Fibroblast of mammary gland (primary cell): ENCODE measurements at regions not wholly inside any gene's neighbourhood (a gene's known extent, or its start where the extent isn't known, plus 50 kb on each side); places are given as distances from the start of the nearest gene placed in this dataset.

Experiments
- DNase-seq: peaks from one replicate; pipeline ENCODE4 v3.0.0-alpha.2; 2010; ENCODE audit warnings: low read depth
- H3K4me3 ChIP-seq: 2 replicates; pipeline ENCODE4 v1.5.1; 2011; ENCODE audit warnings: low read depth, mild to moderate bottlenecking, low read length, moderate library complexity; ENCODE audit not compliant: control insufficient read depth
- CTCF ChIP-seq: conservative IDR thresholded peaks from 2 replicates; pipeline ENCODE4 v1.5.1; 2011; ENCODE audit warnings: low read depth, low read length, inconsistent platforms; ENCODE audit not compliant: control insufficient read depth, insufficient read depth

- TF ChIP-seq CTCF: no peak
- no peak overlapping the region for H3K4me3 ChIP-seq
- DNase-seq: no peak
Measured at GRCh38 chr2:238963161-238963970, 115.5 kb downstream of the TWIST2 start.

- no peak for TF ChIP-seq CTCF
- H3K4me3 ChIP-seq: no peak overlapping the region
- no peak for DNase-seq
Measured at GRCh38 chr2:238963971-238964328, 116.1 kb downstream of the TWIST2 start.

- no peak for TF ChIP-seq CTCF
- H3K4me3 ChIP-seq: no peak overlapping the region
- no peak for DNase-seq
Measured at GRCh38 chr2:238964544-238965067, 116.7 kb downstream of the TWIST2 start.

- TF ChIP-seq CTCF: no peak
- H3K4me3 ChIP-seq: no peak overlapping the region
- no peak for DNase-seq
Measured at GRCh38 chr2:238965371-238966071, 117.6 kb downstream of the TWIST2 start.

- no peak for TF ChIP-seq CTCF
- DNase-seq: no peak
- H3K4me3 ChIP-seq: no peak overlapping the region
Measured at GRCh38 chr2:238966072-238966937, 118.4 kb downstream of the TWIST2 start.

- no peak for TF ChIP-seq CTCF
- no peak overlapping the region for H3K4me3 ChIP-seq
- DNase-seq: no peak
Measured at GRCh38 chr2:238967031-238967977, 119.4 kb downstream of the TWIST2 start.
